Lower leg skin (tissue), 4 donors: ENCODE measurements at regions not wholly inside any gene's neighbourhood (a gene's known extent, or its start where the extent isn't known, plus 50 kb on each side); places are given as distances from the start of the nearest gene placed in this dataset.

Experiments
- DNase-seq, 2 donors: peaks; one replicate each; pipeline ENCODE4 v3.0.0-alpha.2; 2019; ENCODE audit warnings: low spot score in 2 of 2
- H3K4me3 ChIP-seq: fragments of 200-600 bp; sonication (generic); 2 replicates; pipeline ENCODE4 v1.5.1; 2017; ENCODE audit warnings: mild to moderate bottlenecking, low read depth; ENCODE audit not compliant: poor library complexity, severe bottlenecking
- CTCF ChIP-seq, 3 donors: fragments of 450-650 bp; IDR thresholded peaks; one replicate each; pipeline ENCODE4 v1.5.1; 2016; ENCODE audit warnings: antibody characterized with exemption in 3 of 3, mild to moderate bottlenecking in 3 of 3, moderate library complexity in 2 of 3
- POLR2A ChIP-seq, 2 donors: fragments of 450-650 bp; IDR thresholded peaks; one replicate each; pipeline ENCODE4 v1.6.1; 2016 to 2017; ENCODE audit warnings: antibody characterized with exemption in 2 of 2, mild to moderate bottlenecking in 1 of 2, moderate library complexity in 1 of 2
- WGBS, 2 donors: methylation state at CpG; one replicate each; pipeline ENCODE4 v1.1.5; 2018; 5-methylcytosine and 5-hydroxymethylcytosine counted together
- intact Hi-C: fragments of 100-400 bp; cut with DNase I; formaldehyde crosslinking; loops from one replicate; pipeline ENCODE4 v1.15.0; 2023; ENCODE audit warnings: low total_unique reads
- microRNA-seq, 2 donors: library from miRNA; unstranded; fragments of <30 nt; microRNA quantifications; one replicate each; pipeline ENCODE4, GENCODE V29; 2016; ENCODE audit warnings: borderline replicate concordance in 2 of 2, borderline number of aligned reads in 1 of 2

GRCh38 chr6:139429580-139430145, 55.2 kb upstream of the CITED2 start:
- TF ChIP-seq POLR2A (IDR thresholded peaks at IDR 0.05) (no peak), CTCF (IDR thresholded peaks at IDR 0.05) (no peak)
- intact Hi-C loops: no loop called here
- 85 to 89% methylated on average over 7 of the region's 7 CpGs for WGBS, 2 donors
- no peak for DNase-seq
- no peak overlapping the region for H3K4me3 ChIP-seq

GRCh38 chr6:139427199-139427598, 52.8 kb upstream of the CITED2 start:
- no peak for DNase-seq
- intact Hi-C loops: no loop called here
- TF ChIP-seq POLR2A (IDR thresholded peaks at IDR 0.05): no peak
- TF ChIP-seq CTCF (IDR thresholded peaks at IDR 0.05): no peak
- H3K4me3 ChIP-seq: no peak overlapping the region

- no peak overlapping the region for H3K4me3 ChIP-seq
- no peak for DNase-seq
- intact Hi-C loops: no loop called here
- TF ChIP-seq POLR2A (IDR thresholded peaks at IDR 0.05) (no peak), CTCF (IDR thresholded peaks at IDR 0.05) (no peak)
- WGBS, 2 donors: 85% methylated on average over 9 of the region's 9 CpGs
Observed at GRCh38 chr6:139426795-139427194, 52.3 kb upstream of the CITED2 start.

GRCh38 chr6:139425780-139426179, 51.3 kb upstream of the CITED2 start:
- DNase-seq: no peak
- WGBS, 2 donors: 66 to 75% methylated on average over 2 of the region's 2 CpGs
- no peak for TF ChIP-seq POLR2A (IDR thresholded peaks at IDR 0.05)
- TF ChIP-seq CTCF (IDR thresholded peaks at IDR 0.05): no peak
- intact Hi-C loops: no loop called here
- no peak overlapping the region for H3K4me3 ChIP-seq

GRCh38 chr6:139423971-139424667, 49.7 kb upstream of the CITED2 start:
- TF ChIP-seq POLR2A (IDR thresholded peaks at IDR 0.05): no peak
- no peak for TF ChIP-seq CTCF (IDR thresholded peaks at IDR 0.05)
- H3K4me3 ChIP-seq: no peak overlapping the region
- DNase-seq: no peak
- intact Hi-C loops: no loop called here
- WGBS, 2 donors: 79 to 86% methylated on average over 12 of the region's 12 CpGs

Small RNAs in the stretch of these regions (microRNA-seq; reads per million reads assigned to microRNA genes)
- 0 reads per million in 2 donors for gene MIR3668
- 0 reads per million in 2 donors for gene MIR4465
